Brain microvascular endothelial cell (primary cell): ENCODE measurements at regions not wholly inside any gene's neighbourhood (a gene's known extent, or its start where the extent isn't known, plus 50 kb on each side); places are given as distances from the start of the nearest gene placed in this dataset.
A peak's percentile ranks its signal among the peaks of the same experiment; 100 is the strongest.

Source experiments
- DNase-seq: peaks from one replicate; pipeline ENCODE4 v3.0.0-alpha.2; 2020
- H3K27ac ChIP-seq: fragments of 250-450 bp; sonication (Bioruptor Pico); 2 replicates; pipeline ENCODE4 v1.5.1; 2020; ENCODE audit warnings: mild to moderate bottlenecking, moderate library complexity
- H3K27me3 ChIP-seq: fragments of 250-450 bp; sonication (Bioruptor Pico); replicated peaks from 2 replicates; pipeline ENCODE4 v1.5.1; 2020; ENCODE audit warnings: mild to moderate bottlenecking
- H3K36me3 ChIP-seq: fragments of 250-450 bp; sonication (Bioruptor Pico); replicated peaks from 2 replicates; pipeline ENCODE4 v1.5.1; 2020; ENCODE audit warnings: mild to moderate bottlenecking
- H3K4me3 ChIP-seq: 2 replicates; pipeline ENCODE4 v1.5.1; 2011; ENCODE audit warnings: low read depth, mild to moderate bottlenecking, control low read depth, low read length, moderate library complexity
- in situ Hi-C: cut with HindIII; loops from 2 replicates; pipeline ENCODE4 v1.10.0; 2017; ENCODE audit warnings: low sequenced_read_pairs, low pct_ligation_motif_present
- TF ChIP-seq, protein P1 (sequence below): IDR thresholded peaks from 2 replicates; pipeline ENCODE4 v1.5.1; 2011; ENCODE audit warnings: low read depth, mild to moderate bottlenecking, moderate library complexity, low read length, control low read depth, inconsistent platforms; ENCODE audit errors: missing control alignments

DNA sequence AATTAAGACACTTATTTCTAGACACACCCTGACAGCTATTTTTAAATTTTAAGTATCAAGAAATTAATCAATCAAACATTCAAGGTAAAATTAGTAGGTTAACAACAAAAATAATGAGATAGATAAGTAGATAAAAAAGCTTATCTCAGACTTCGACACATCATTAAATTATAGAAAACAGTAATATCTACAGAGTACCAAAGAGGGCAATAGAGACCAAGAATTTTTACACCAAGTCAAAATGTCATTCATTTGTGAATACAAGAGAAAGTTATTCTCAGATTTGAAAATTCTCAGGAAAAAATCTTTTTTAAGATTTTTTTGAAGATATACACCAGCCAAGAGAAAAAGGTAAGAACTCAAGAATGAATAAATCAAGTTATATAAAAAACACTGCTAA lies 445.6 kb downstream of the ACTL7B start:
- TF ChIP-seq, protein P1, sequence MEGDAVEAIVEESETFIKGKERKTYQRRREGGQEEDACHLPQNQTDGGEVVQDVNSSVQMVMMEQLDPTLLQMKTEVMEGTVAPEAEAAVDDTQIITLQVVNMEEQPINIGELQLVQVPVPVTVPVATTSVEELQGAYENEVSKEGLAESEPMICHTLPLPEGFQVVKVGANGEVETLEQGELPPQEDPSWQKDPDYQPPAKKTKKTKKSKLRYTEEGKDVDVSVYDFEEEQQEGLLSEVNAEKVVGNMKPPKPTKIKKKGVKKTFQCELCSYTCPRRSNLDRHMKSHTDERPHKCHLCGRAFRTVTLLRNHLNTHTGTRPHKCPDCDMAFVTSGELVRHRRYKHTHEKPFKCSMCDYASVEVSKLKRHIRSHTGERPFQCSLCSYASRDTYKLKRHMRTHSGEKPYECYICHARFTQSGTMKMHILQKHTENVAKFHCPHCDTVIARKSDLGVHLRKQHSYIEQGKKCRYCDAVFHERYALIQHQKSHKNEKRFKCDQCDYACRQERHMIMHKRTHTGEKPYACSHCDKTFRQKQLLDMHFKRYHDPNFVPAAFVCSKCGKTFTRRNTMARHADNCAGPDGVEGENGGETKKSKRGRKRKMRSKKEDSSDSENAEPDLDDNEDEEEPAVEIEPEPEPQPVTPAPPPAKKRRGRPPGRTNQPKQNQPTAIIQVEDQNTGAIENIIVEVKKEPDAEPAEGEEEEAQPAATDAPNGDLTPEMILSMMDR: no peak
- no peak overlapping the region for H3K4me3 ChIP-seq
- no peak overlapping the region for H3K27ac ChIP-seq
- no peaks in the 10 kb centered on the region for H3K27me3 ChIP-seq
- in situ Hi-C loops: no loop called here
- H3K36me3 ChIP-seq: no peaks in the 10 kb centered on the region
- no peak for DNase-seq

DNA sequence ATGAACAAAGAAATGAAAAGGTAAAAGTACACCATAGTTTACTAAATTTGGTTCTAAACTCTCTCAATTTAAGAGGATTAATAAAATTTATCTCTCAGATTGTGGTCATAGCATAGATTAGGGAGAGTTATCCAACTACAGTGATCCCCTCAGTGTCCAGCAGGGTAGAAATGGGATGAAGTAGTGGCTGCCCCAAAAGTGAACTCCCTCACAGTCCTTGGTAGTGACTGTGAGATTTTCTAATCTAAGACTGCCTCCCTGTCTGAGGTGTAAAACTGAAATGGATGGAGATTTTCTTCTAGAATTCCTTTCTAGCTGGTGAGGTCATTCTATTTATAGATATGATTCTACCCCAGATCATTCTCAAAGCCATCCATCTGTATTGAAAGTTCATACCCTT lies 455.5 kb downstream of the ACTL7B start:
- Histone ChIP-seq H3K27me3 (no peaks in the 10 kb centered on the region), H3K27ac (no peak overlapping the region), H3K36me3 (no peaks in the 10 kb centered on the region), H3K4me3 (no peak overlapping the region)
- no peak for DNase-seq
- in situ Hi-C loops: no loop called here
- TF ChIP-seq, protein P1: peak; percentile 24

DNA sequence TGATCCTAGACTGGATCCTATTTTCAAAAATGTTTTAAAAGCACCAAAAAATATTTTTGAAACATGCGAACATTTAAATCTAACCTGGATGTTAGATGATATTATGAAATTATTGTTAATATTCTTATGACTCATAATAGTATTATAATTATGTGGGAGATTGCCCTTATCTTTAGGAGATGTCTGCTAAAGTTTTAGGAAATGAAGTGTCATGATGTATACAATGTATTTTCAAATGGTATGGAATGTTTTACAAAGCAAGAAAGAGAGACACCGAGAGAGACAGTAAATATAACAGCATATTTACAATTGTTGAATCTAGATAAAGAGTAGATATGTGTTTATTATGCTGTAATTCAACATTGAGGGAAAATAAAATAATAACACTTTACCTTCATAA lies 455.9 kb downstream of the ACTL7B start:
- H3K27ac ChIP-seq: no peak overlapping the region
- no peak for DNase-seq
- no peaks in the 10 kb centered on the region for H3K36me3 ChIP-seq
- in situ Hi-C loops: no loop called here
- TF ChIP-seq, protein P1: no peak
- H3K4me3 ChIP-seq: no peak overlapping the region
- H3K27me3 ChIP-seq: no peaks in the 10 kb centered on the region

DNA sequence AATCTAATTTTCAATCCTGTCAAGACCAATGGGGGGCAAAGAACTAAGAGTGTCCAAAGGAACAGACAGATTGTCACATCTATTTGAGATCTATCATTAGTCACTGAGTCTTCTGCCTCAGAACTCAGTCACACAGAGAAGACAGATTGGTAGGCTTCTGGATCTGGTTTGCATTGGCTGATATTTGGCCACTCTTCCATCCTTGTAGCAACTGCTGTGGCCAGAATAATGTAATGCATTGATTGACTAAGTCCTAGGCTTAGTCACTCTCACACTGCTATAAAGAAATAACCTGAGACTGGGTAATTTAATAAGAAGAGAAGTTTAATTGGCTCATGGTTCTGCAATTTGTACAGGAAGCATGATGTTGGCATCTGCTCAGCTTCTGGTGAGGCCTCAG lies 458.5 kb downstream of the ACTL7B start:
- DNase-seq: no peak
- Histone ChIP-seq H3K27ac (no peak overlapping the region), H3K27me3 (no peaks in the 10 kb centered on the region), H3K36me3 (no peaks in the 10 kb centered on the region), H3K4me3 (no peak overlapping the region)
- TF ChIP-seq, protein P1: no peak
- in situ Hi-C loops: no loop called here

DNA sequence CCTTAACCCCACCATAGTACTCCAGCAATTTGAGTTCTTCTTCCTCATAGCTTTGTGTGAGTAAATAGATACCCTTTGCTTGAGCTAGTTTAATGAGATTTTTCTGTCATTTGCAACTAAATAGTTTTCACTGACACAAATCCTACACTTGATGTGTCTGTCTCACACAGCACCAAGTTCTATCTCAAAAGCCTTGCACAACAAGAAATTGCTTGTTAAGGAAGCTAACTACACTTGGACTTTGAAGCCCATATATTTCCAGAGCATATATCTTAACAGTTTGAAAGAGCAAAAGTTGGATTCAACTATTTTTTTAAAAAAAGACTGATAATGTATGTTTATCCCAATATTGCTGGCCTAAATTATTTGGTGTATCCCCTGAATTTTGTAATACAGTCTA lies 459.2 kb downstream of the ACTL7B start:
- H3K27me3 ChIP-seq: no peaks in the 10 kb centered on the region
- no peaks in the 10 kb centered on the region for H3K36me3 ChIP-seq
- H3K27ac ChIP-seq: no peak overlapping the region
- H3K4me3 ChIP-seq: no peak overlapping the region
- in situ Hi-C loops: no loop called here
- TF ChIP-seq, protein P1: no peak
- no peak for DNase-seq

DNA sequence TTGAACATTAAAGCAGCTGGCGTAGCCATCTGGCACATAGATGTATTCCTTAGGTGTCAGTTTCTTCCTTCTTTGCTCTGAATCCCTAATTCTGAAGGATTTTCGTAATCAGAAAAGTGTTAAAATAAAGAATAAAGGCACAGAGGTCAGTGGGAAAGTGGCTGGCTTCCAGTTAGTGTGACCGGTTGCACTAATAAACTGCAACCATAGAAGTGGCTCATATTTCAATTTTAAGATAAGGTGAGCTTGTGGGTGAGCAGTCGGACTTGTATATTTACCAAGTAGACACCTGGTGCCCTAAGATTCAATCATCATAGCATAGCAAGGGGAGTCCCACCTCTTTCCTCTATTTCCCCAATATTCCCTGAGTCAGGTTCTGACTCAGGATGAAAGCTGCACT lies 459.6 kb downstream of the ACTL7B start:
- in situ Hi-C loops: no loop called here
- no peak overlapping the region for H3K4me3 ChIP-seq
- no peaks in the 10 kb centered on the region for H3K27me3 ChIP-seq
- no peak overlapping the region for H3K27ac ChIP-seq
- H3K36me3 ChIP-seq: no peaks in the 10 kb centered on the region
- DNase-seq: no peak
- TF ChIP-seq, protein P1: no peak
